ENCODE measurements at regions not wholly inside any gene's neighbourhood (a gene's known extent, or its start where the extent isn't known, plus 50 kb on each side); places are given as distances from the start of the nearest gene placed in this dataset.
A peak's percentile ranks its signal among the peaks of the same experiment; 100 is the strongest.

DNA sequence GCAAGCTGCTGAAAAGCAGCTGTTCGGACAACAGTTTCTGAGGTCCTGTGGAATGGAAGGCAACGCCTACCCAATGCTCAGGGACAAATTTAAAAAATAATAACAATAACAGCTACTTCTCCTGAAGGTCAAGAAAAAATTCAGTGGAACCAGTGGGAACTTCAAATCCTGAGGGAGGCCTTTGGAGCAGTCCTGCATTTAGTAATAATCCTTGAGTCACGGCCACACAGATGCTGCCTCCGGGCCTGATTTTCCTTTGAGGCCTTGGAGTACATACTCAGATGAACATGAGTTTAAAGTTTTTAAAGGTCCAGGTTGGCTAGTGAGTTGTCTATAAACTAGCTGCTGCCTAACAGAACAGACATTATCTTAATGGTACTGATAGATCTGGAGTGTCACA, 268.0 kb downstream of the MSRB3 start:
- no peak overlapping the region for H3K4me3 Mint-ChIP-seq

DNA sequence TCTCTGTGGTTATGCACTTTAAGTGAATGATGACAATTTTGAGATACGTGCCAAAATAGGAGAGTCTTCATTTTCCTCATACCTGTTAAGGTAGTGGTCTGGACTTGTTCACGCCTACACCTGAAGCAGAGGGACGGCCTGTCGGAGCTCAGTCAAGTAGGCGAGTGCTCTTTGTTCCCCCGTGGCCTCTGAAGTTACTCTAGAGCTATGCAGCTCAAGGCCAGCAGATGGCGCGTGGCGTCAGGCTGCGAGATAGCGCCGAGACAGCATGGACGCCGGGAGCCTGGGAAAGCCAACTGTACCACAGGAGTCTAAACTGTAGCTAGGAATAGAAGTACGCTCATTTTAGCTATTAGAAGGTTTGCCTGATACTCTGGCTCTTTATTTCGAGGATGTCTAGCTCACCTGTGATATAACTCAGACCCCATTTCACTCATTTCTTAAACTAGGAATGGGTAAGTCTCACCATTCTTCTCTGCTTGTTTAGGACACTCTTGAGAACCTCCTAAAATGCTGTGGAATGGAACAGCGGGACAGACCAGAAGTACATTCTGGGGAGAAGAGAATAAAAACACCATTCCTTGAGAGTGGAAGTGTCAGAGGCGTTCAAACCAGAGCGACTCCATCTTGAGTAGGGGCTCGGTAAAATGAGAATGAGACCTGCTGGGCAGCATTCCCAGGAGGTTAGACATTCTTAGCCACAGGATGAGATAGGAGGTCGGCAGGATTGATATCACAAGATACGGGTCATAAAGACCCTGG, 267.4 kb upstream of the HMGA2 start:
- Mint-ChIP-seq H3K36me3 (ENCODE audit: low read depth) (peaks cover 2% of the 10 kb centered on the region), H3K9me3 (peaks cover 5% of the 10 kb centered on the region), H3K4me3 (peak overlapping the region; percentile 28), H3K27ac (ENCODE audit: unreplicated experiment) (peak overlapping the region; percentile 37), H3K27me3 (ENCODE audit: low read depth) (no peaks in the 10 kb centered on the region), H3K4me1 (peaks cover 8% of the 10 kb centered on the region)
- peak; percentile 75 for DNase-seq (ENCODE audit: low read depth, low spot score)
- TF ChIP-seq, protein P1, sequence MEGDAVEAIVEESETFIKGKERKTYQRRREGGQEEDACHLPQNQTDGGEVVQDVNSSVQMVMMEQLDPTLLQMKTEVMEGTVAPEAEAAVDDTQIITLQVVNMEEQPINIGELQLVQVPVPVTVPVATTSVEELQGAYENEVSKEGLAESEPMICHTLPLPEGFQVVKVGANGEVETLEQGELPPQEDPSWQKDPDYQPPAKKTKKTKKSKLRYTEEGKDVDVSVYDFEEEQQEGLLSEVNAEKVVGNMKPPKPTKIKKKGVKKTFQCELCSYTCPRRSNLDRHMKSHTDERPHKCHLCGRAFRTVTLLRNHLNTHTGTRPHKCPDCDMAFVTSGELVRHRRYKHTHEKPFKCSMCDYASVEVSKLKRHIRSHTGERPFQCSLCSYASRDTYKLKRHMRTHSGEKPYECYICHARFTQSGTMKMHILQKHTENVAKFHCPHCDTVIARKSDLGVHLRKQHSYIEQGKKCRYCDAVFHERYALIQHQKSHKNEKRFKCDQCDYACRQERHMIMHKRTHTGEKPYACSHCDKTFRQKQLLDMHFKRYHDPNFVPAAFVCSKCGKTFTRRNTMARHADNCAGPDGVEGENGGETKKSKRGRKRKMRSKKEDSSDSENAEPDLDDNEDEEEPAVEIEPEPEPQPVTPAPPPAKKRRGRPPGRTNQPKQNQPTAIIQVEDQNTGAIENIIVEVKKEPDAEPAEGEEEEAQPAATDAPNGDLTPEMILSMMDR (conservative IDR thresholded peaks at IDR 0.05): peak; percentile 96

More for the DNA sequence above, 268.0 kb downstream of the MSRB3 start:
- Mint-ChIP-seq H3K36me3 (ENCODE audit: low read depth) (peaks cover 7% of the 10 kb centered on the region), H3K4me1 (peaks cover 8% of the 10 kb centered on the region), H3K9me3 (peaks cover 8% of the 10 kb centered on the region), H3K27me3 (ENCODE audit: low read depth) (no peaks in the 10 kb centered on the region), H3K27ac (ENCODE audit: unreplicated experiment) (no peak overlapping the region)
- TF ChIP-seq, protein P1 (conservative IDR thresholded peaks at IDR 0.05): no peak
- no peak for DNase-seq (ENCODE audit: low read depth, low spot score)

DNA sequence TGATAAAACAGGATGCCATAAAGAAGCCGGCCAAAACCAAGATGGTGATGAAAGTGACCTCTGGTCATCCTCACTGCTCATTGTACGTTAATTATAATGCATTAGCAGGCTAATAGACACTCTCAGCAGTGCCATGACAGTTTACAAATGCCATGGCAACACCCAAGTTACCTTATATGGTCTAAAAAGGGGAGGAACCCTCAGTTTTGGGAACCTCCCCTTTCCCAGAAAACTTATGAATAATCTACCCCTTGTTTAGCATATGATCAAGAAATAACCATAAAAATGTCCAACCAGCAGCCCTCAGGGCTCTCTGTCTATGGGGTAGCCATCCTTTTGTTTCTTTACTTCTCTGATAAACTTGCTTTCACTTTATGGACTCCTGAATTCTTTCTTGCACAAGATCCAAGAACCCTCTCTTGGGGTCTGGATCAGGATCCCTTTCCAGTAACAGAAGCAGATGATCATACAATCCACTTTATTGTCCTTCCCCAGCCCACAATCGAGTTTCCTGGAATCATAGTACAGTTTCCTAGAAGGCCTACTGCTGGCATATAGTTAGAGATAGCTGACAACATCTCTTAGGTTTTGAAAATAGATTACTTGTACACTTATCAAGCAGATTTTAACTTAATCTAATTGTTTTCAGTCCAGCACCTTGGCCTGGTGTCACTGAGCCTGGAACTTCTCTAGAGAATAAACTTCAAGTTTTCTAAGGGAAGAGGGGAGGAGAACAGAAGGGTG, 266.7 kb upstream of the HMGA2 start:
- no peaks in the 10 kb centered on the region for H3K27me3 Mint-ChIP-seq (ENCODE audit: low read depth)
- peaks cover 2% of the 10 kb centered on the region for H3K36me3 Mint-ChIP-seq (ENCODE audit: low read depth)
- no peak overlapping the region for H3K4me3 Mint-ChIP-seq
- TF ChIP-seq, protein P1 (conservative IDR thresholded peaks at IDR 0.05): no peak
- no peak overlapping the region for H3K27ac Mint-ChIP-seq (ENCODE audit: unreplicated experiment)
- peaks cover 5% of the 10 kb centered on the region for H3K9me3 Mint-ChIP-seq
- DNase-seq (ENCODE audit: low read depth, low spot score): no peak
- H3K4me1 Mint-ChIP-seq: peaks cover 8% of the 10 kb centered on the region

DNA sequence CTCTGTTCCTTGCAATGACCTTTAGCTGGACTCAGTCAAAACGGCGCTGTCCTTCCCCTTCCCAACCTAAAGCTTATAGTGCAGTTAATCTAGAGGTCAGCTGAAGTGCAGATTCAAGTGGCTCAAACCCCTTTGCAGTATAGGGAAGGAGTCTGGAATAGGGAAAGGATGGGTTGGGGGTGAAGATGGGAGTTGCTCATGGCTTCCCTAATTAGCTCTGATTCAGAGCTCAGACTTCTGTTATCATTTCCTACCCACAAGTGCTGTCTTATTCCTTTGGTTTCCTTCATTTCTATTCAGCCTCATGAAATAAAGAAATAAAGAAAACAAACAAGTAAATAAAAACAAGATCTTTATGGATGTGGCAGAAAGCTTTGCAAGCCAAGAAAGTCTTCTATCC, 264.0 kb upstream of the HMGA2 start:
- H3K9me3 Mint-ChIP-seq: peaks cover 5% of the 10 kb centered on the region
- DNase-seq (ENCODE audit: low read depth, low spot score): no peak
- H3K27ac Mint-ChIP-seq (ENCODE audit: unreplicated experiment): no peak overlapping the region
- H3K36me3 Mint-ChIP-seq (ENCODE audit: low read depth): peaks cover 2% of the 10 kb centered on the region
- peaks cover 10% of the 10 kb centered on the region for H3K4me1 Mint-ChIP-seq
- no peak overlapping the region for H3K4me3 Mint-ChIP-seq
- TF ChIP-seq, protein P1 (conservative IDR thresholded peaks at IDR 0.05): no peak
- H3K27me3 Mint-ChIP-seq (ENCODE audit: low read depth): no peaks in the 10 kb centered on the region

DNA sequence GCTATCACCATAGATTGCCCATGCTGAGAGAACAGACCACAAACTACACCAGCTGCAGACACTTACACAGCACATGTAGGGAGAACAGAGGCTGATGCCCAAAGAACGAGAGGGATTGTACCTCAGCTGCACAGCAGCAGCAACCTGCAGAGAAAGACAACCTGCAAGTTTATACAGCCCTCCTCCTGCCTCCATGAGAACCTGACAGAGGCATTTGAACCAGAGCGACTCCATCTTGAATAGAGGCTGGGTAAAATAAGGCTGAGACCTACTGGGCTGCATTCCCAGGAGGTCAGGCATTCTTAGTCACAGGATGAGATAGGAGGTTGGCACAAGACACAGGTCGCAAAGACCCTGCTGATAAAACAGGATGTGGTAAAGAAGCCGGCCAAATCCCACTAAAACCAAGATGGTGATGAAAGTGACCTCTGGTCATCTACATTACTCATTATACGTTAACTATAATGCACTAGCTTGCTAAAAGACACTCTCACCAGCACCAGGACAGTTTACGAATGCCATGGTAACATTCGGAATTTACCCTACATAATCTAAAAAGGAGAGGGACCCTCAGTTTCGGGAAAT, 262.4 kb upstream of the HMGA2 start:
- TF ChIP-seq, protein P1 (conservative IDR thresholded peaks at IDR 0.05): no peak
- Mint-ChIP-seq H3K4me1 (peaks cover 13% of the 10 kb centered on the region), H3K36me3 (ENCODE audit: low read depth) (no peaks in the 10 kb centered on the region), H3K4me3 (no peak overlapping the region), H3K9me3 (no peaks in the 10 kb centered on the region), H3K27me3 (ENCODE audit: low read depth) (no peaks in the 10 kb centered on the region), H3K27ac (ENCODE audit: unreplicated experiment) (no peak overlapping the region)
- no peak for DNase-seq (ENCODE audit: low read depth, low spot score)

All from neural crest cell (in vitro differentiated cells).